ENCODE measurements at regions not wholly inside any gene's neighbourhood (a gene's known extent, or its start where the extent isn't known, plus 50 kb on each side); places are given as distances from the start of the nearest gene placed in this dataset.
"Not testable (repeated sequence)": the region's sequence is repeated elsewhere in the genome, so short reads cannot be mapped to it uniquely, and the experiment has no call there.

DNA sequence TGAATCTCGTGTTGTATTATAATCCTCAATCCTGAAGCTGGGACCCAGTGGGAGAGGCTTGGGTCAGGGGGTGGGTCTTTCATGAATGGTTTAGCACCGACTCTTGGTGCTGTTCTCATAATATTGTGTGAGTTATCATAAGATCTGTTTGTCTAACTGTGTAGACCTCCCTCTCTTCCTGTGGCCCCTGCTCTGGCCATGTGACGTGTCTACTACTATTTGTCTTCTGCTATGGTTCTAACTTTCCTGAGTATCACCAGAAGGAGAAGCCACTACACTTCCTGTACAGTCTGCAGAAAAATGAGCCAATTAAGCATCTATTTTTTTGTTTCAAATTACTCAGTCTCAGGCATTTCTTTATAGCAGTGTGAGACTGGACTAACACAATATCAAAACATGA is 379.7 kb downstream of the TP53TG3F start:
- not testable (repeated sequence) for H3K9me3 Mint-ChIP-seq; H3K27ac ChIP-seq (ENCODE audit: low read depth, low read length); H3K27ac Mint-ChIP-seq

DNA sequence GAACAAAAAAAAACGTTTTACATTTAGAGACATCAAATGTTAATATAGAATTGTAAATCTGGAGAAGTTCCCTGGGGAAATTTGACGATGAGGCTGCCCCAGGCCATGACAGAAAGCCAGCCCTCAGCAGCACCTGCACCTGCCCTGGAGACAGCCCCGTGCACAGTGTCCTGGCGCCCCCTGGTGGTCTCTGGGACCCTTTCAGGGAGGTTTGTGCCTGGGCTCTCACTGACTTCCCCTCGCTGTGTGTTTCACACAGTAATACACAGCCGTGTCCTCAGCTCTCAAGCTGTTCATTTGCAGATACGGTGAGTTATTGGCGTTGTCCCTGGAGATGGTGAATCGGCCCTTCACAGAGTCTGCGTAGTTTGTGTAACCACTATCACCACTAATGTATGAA is 385.1 kb downstream of the TP53TG3F start:
- POLR2A ChIA-PET (ENCODE audit: partially characterized antibody); DNase-seq; H3K27me3 ChIP-seq (ENCODE audit: insufficient read depth, low read length); H3K9me3 Mint-ChIP-seq; H3K36me3 ChIP-seq (ENCODE audit: insufficient read depth, low read length); H3K27ac Mint-ChIP-seq; CTCF ChIA-PET (ENCODE audit: partially characterized antibody); H3K36me3 Mint-ChIP-seq; H3K4me1 Mint-ChIP-seq; H3K27ac ChIP-seq (ENCODE audit: low read depth, low read length); H3K4me3 Mint-ChIP-seq; H3K4me1 ChIP-seq (ENCODE audit: insufficient read depth, low read length); H3K9me3 ChIP-seq (ENCODE audit: control insufficient read depth in 1 of 2, low read length in 2 of 2); intact Hi-C loops (cut with micrococcal nuclease); H3K27me3 Mint-ChIP-seq; H3K4me3 ChIP-seq (ENCODE audit: low read length in 2 of 2): not testable (repeated sequence)

More for the DNA sequence above, 379.7 kb downstream of the TP53TG3F start:
- H3K27me3 ChIP-seq (ENCODE audit: insufficient read depth, low read length); H3K4me3 Mint-ChIP-seq; POLR2A ChIA-PET (ENCODE audit: partially characterized antibody); CTCF ChIA-PET (ENCODE audit: partially characterized antibody); H3K36me3 Mint-ChIP-seq; intact Hi-C loops (cut with micrococcal nuclease); H3K4me1 Mint-ChIP-seq; H3K27me3 Mint-ChIP-seq; H3K36me3 ChIP-seq (ENCODE audit: insufficient read depth, low read length); DNase-seq; H3K4me1 ChIP-seq (ENCODE audit: insufficient read depth, low read length); H3K4me3 ChIP-seq (ENCODE audit: low read length in 2 of 2); H3K9me3 ChIP-seq (ENCODE audit: control insufficient read depth in 1 of 2, low read length in 2 of 2): not testable (repeated sequence)
